Fibroblast of skin of scalp (primary cell): ENCODE measurements at regions not wholly inside any gene's neighbourhood (a gene's known extent, or its start where the extent isn't known, plus 50 kb on each side); places are given as distances from the start of the nearest gene placed in this dataset.

Experiments
- DNase-seq: peaks from one replicate; pipeline ENCODE4 v3.0.0-alpha.2; 2013

- no peak for DNase-seq
These were observed 163.3 kb downstream of the RHOU start for GRCh38 chr1:228898582-228898992.

- DNase-seq, result no peak
These were observed 164.2 kb downstream of the RHOU start for GRCh38 chr1:228899421-228899956.

GRCh38 chr1:228900099-228900885, 165.0 kb downstream of the RHOU start:
- peak; percentile 46 for DNase-seq

DNA sequence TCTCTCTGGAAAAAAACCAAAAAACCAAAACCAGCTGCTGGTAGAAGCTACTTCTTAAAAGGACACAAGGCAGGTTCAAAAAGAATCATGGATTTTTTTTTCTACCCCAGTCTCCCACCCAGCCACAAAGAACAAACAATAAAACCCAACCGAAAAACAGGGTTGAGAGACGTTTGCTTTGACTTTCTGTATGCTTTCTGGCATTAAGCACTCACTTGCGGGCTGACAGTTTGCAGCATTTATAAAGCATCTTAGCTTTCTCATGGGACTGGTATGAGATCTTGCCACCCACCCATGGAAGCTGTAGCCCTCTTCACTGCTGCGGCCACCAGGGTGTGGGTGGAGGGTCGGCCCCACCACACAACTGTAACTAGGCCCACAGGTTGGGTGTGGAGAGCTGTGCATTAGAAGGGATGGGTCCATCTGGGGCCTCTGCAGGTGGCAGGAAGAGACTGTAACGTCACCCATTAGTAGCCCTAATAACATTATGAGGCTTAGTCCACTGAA, 165.7 kb downstream of the RHOU start:
- DNase-seq, result no peak

GRCh38 chr1:228901936-228902681, 166.8 kb downstream of the RHOU start:
- no peak for DNase-seq

DNA sequence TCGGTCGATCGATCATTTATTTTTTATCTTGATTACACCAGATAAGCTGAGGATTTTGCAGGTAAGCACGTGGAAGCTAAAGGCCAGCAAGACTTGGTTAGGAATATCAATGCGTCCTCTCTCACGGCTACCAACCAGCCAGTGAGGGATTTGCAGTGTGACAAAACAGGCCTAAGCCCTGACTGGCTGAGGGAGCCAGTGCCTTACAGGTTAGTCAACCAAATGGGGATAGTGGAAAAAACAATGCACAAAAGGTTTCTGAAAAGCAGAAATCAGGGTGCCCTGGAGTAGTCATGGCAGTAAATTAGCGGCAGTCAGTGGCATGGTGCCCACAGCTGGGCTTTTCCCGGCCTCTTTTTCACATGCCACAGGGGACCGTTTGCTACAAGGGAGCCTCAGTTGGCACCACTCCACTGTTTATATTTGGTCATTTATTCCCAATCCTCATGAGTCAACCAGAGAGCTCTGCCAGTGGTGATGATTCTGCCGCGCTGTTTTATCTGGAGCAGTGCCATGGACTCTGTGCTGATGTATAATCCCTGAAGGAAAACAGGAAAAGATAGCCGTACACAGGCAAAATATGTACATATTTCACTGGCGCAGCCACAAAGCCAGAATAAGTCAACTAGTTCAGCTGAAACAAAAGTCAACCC, 167.6 kb downstream of the RHOU start:
- peak; percentile 99 for DNase-seq

- no peak for DNase-seq
These were observed 168.3 kb downstream of the RHOU start for GRCh38 chr1:228903434-228904071.

DNA sequence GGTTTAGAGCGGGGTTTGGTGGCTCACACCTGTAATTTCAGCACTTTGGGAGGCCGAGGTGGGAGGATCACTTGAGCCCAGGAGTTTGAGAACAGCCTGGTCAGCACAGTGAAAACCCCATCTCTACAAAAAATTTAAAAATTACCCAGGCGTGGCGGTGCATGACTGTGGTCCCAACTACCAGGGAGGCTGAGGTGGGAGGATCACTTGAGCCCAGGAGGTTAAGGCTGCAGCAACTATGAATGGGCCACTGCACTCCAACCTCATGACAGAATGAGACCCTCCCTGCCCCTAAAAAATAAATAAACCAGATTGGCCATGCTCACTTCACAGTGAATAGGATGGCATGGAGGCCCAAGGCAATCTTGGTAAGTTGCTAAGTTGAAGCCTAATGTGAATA, 168.9 kb downstream of the RHOU start:
- DNase-seq, result no peak

DNA sequence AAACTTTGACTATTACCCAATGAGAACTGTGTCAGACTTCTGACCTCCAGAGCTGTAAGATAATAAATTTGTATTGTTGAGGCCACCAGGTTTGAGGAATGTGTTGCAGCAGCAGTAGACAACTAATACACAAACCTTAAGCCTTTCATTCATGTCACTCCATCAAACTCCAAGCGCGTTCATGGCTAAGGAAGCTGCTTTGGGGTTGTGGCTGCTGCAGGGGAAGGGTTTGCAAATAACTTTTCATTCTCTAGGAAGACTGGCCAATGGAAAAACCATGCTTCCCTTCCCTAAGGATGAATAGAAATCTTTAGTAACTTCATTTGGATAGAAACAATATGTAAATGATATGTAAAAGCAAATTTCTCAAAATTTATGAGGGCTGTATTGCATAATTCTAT, 170.4 kb downstream of the RHOU start:
- no peak for DNase-seq

- no peak for DNase-seq
These were observed 171.1 kb downstream of the RHOU start for GRCh38 chr1:228906223-228906860.

GRCh38 chr1:228911225-228912210, 176.2 kb downstream of the RHOU start:
- DNase-seq, result no peak

DNA sequence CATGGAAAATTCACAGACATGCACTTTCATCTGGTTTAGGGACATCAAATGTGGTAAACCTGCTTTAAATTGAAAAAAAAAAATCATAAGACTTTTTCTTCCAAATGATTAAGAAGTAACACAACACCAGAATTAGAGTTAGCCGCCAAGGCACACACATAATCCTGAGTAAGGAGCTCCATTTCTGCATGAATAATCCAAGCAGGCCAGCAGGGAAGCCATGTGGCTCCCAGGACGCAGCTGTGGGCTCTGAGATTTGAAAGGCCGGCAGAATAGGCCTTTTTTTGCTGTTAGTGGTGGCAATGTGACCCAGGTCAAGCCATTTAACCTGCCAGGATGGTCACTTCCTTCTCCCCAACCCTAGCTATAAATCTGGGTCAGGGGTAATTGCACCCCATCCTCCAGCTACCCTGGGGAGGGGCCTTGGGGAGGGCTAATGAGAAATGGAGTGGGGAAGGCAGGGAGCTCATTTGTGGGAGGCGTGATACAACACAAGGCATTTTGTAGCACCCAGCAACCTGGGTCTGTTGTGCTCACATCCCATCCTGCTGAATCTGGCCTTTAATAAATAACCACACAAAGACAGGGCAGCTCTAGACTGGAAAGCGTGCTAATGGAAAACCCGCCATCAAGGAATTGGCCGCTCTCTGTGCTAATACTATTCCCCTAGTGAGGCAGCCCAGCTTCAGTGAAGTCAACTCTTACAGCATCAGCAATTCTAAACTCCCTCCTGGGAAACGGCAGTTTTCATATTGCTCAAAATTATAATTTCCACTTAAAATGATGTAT, 178.5 kb downstream of the RHOU start:
- no peak for DNase-seq

DNA sequence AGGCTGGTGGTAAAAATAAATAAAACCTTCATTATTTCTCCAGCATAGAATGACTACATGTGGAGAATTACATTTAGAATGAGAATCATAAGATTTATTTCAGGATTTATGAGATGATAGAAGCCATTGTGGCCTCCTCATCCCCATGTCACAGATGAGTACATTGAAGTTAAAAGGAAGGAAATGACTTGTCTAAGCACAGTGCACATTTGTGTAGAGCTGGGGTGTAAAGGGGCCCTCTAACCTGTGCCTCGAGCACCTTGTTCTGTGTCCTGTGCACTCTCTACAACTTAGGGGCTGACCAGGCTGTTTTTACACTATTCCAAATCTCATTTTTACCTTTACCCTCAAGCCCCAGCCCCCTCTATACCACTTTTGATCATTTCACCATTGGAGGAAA, 179.4 kb downstream of the RHOU start:
- no peak for DNase-seq

DNA sequence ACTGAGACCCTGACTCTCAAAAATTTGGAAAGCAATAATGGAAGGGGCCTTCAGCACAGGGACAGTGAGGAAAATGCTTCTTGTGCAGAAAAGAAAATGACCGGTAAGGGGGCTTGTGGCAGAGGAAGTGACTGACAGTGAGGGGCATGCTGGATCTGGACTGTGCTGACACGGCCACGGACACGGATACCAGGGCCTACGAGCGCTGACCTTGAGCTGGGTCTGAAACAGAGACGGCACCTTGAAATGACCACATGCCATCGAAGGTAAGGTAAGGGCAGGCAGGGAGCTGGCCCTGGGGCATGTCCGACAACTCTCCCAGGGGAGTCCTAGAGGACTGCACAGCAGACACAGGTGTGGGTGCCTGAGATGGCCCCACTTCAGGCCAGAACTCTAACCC, 182.1 kb downstream of the RHOU start:
- DNase-seq, result no peak

DNA sequence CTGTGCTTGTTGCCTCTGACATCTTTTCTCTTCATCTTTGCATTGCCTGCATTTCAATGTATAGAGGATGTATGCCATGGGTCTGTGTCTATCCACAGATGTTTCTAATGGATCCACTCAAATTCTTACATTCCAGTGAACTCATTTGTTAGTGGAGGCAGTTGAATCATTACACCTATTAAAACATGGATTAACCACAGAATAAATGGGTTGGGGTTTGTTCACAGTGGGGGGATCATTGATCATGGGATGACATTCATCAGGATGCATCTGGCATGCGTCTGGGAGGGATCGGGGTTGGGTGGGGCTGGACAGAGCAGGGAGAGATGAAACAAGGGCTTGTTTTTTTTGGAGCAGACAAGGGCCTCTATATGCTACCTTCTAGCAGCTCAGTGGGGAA, 182.5 kb downstream of the RHOU start:
- peak; percentile 73 for DNase-seq

GRCh38 chr1:228918335-228918734, 183.1 kb downstream of the RHOU start:
- no peak for DNase-seq

DNA sequence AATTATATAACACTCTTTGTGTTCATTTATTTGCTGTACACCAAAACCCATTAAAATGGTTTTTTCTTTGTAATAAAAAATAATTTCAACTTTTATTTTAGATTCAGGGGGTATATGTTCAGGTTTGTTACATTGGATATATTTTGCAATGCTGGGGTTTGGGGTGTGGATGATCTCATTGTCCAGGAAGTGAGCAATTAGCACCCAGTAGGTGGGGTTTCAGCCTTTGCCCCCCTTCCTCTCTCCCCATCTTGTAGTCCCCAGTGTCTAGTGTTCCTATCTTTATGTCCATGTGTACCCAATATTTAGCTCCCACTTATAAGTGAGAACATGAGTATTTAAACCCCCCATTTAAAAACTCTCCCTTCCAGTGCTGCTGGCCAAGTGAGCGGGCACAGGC, 184.6 kb downstream of the RHOU start:
- DNase-seq, result no peak

DNA sequence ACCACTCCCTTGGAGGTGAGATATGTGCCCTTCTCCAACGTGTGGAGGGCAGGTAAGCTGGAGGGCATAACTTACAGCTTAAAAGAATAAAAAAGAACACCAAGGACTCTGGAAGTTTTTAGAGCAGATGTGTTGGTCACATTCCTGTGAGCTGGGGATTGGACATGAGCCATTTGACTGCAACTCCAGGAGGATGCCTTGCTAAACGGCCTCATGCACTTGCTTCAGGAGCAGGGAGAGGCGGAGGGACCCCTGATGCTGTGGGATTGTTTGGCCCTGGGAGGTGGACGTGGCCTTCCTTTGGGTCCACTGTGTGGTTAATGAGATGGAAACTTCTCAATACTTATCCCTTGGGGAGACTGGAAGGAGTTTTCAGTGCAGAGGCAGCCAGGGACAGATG, 185.6 kb downstream of the RHOU start:
- peak; percentile 26 for DNase-seq

DNA sequence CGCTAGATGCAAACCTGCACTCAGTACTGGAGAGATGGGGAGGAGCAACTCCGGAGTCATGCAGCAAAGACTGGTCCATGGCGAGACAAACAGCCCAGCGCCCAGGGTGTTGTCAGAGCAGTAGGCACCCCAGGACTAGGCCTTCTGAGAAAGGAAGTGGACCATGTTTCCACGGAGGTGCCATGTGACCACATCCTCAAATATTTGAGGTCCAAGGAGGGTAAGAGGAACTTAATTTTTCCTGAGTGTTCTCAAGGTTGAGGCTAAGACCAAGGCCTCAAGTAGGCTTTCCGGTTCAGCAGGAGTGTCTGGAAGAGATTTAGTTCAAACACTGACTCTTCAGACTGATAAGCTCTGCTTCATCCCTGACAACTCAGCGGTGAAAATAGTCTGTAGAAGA, 186.2 kb downstream of the RHOU start:
- DNase-seq, result no peak
